SU-DHL-6 (cell line): ENCODE measurements at regions not wholly inside any gene's neighbourhood (a gene's known extent, or its start where the extent isn't known, plus 50 kb on each side); places are given as distances from the start of the nearest gene placed in this dataset.

ENCODE experiments used
- CTCF ChIP-seq: fragments of 200-600 bp; sonication (generic); IDR thresholded peaks from one replicate; pipeline ENCODE4 v1.5.1; 2017; ENCODE audit warnings: antibody characterized with exemption, mild to moderate bottlenecking, low read length, moderate library complexity; ENCODE audit not compliant: insufficient read depth, poor library complexity, severe bottlenecking
- EZH2phosphoT487 ChIP-seq: fragments of 200-600 bp; sonication (generic), shearing (Covaris generic); conservative IDR thresholded peaks from 2 replicates; pipeline ENCODE4 v1.6.1; 2018; ENCODE audit warnings: mild to moderate bottlenecking, antibody characterized with exemption, low read length, moderate library complexity, mixed read lengths

- TF ChIP-seq EZH2phosphoT487 (no peak), CTCF (no peak)
Measured at GRCh38 chr6:67541586-67541985, 1093.5 kb upstream of the ADGRB3 start.
